ENCODE measurements at regions not wholly inside any gene's neighbourhood (a gene's known extent, or its start where the extent isn't known, plus 50 kb on each side); places are given as distances from the start of the nearest gene placed in this dataset.
A peak's percentile ranks its signal among the peaks of the same experiment; 100 is the strongest.

DNA sequence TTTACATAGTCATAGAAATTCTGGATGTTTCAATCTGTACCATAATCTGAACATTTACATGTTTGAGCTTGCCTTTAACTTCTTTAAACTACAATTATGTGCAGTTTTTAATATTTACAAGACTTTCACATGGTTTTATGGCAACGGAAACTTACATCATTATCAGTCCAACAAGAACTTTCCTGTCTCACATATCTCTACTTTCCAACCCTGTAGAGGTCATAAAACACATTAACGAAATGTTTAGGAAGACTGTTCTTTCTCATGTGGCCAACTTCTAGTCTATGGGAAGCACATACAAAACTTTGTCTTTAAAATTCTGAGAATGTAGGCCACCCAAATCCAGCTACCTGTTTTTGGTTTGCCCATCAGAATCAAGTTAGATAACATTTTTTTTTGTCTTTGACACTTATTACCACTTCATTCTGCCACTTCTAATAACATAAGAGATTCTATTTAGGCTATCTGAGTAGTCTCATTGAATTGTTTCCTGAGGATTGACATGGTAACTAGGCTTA, 693.2 kb downstream of the KCNJ3 start:
- no peak for DNase-seq

DNA sequence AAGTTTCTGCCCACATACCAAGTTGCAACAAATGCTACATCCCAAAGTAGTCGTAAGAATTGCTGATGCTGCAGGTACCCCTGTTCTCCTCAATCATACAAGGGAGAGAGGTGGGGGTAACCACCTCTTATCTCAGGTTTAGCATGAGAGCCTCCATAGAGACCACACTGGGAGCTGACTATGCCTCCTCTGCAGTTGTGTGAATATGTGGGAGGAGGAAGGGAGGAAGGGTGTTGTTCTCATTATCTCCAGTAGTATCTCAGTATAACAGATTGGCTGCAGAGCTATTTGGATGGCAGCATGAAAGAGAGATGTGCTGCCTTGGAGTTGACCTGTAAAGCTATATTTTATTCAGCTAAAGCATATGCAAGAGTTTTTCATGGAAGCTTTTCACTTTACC, 690.7 kb downstream of the KCNJ3 start:
- no peak for DNase-seq

- no peak for DNase-seq
Observed at GRCh38 chr2:155384555-155385123, 686.1 kb downstream of the KCNJ3 start.

DNA sequence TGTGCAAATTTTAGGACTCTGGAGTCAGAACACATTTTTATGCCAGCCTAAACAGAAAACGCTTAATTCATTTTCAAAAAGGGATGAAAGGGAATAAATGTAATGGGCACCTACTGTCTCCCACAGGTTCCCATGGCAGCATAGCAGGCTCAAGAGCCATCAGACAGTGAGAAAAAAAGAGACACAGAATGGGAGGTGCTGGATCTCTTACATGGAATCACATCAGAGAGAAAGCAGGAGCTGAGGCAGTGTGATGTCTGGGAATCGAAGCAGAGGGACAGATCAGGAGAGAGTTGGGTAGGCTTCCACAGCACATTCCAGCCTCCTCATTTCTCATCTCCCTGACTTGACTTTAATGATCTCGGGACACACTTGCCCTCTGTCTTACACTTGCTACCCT, 684.3 kb downstream of the KCNJ3 start:
- DNase-seq = no peak

DNA sequence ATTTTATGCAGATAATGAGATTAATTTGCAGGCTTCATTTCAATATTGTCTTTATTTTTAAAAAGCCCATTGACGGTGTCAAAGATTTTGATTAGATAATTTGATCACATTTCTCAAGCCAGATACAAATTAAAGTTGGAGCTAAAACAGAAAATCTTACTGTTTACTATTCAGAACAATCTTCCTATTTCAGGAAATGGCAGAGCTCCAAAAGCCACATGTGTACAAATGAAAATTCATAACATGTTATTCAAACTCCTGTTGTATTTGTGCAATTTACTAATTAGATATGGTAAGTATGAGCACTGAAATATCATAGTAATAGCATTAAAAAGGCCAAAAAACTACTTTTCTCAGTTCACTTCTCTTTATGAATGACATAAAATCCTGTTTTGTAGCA, 682.9 kb downstream of the KCNJ3 start:
- no peak for DNase-seq

- no peak for DNase-seq
Observed at GRCh38 chr2:155379494-155379893, 681.0 kb downstream of the KCNJ3 start.

- no peak for DNase-seq
Observed at GRCh38 chr2:155377931-155378444, 679.5 kb downstream of the KCNJ3 start.

- DNase-seq = peak in 1 of 2 donors; percentile 16
Observed at GRCh38 chr2:155377266-155377680, 678.8 kb downstream of the KCNJ3 start.

GRCh38 chr2:155372969-155373368, 674.5 kb downstream of the KCNJ3 start:
- peak in 1 of 2 donors; percentile 22 for DNase-seq

DNA sequence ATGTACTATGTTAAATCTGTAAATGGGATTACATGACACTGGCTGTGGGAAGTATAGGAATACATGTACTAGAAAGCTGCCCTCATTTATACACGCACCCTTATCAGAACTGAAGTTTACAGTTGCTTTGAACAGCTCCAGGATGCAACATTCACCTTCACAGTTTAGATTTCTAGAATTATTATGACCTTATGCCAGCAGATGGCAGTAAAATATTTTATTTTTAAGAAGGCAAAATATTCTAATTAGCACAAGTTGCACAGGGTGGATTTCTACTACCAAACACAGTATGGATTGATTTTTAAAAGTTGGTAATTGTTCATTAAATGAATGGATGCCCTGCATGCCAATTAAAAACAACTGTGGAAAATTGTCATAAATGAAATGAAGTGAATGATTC, 670.4 kb downstream of the KCNJ3 start:
- no peak for DNase-seq

DNA sequence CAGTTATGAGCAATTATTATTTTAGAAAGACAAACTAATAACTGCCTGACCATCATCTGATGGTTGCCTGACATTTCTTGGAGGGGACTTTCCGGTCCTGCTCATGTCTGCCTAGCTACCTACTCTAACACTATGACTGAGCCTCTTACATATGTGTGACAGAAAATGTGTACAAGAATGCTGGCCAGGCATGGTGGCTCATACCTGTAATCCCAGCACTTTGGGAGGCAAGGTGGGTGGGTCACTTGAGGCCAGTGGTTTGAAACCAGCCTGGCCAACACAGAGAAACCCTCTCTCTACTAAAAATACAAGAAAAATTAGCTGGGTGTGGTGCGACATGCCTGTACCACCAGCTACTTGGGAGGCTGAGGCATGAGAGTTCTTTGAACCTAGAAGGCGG, 666.3 kb downstream of the KCNJ3 start:
- no peak for DNase-seq

- no peak for DNase-seq
Observed at GRCh38 chr2:155363349-155363888, 664.9 kb downstream of the KCNJ3 start.

DNA sequence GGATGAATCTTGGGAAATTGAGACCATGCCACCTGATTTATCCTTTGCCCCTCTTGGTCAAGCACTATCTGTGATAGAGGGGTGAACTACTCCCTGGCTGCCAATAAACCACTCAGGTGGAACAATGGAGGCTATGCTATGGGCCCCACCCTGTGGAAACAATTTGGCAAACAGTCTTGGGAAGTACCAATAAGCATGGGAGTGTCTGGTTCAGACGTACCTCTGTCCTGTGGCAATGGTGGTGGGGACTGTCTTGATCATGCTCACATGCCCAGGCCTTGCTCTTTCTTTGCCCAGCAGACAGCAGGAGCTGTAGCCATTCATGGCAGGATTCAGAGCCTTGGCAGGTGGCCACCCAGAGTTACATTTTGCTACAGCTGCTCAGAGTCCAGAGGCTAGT, 658.7 kb downstream of the KCNJ3 start:
- DNase-seq = no peak

- no peak for DNase-seq
Observed at GRCh38 chr2:155356250-155356649, 657.8 kb downstream of the KCNJ3 start.

DNA sequence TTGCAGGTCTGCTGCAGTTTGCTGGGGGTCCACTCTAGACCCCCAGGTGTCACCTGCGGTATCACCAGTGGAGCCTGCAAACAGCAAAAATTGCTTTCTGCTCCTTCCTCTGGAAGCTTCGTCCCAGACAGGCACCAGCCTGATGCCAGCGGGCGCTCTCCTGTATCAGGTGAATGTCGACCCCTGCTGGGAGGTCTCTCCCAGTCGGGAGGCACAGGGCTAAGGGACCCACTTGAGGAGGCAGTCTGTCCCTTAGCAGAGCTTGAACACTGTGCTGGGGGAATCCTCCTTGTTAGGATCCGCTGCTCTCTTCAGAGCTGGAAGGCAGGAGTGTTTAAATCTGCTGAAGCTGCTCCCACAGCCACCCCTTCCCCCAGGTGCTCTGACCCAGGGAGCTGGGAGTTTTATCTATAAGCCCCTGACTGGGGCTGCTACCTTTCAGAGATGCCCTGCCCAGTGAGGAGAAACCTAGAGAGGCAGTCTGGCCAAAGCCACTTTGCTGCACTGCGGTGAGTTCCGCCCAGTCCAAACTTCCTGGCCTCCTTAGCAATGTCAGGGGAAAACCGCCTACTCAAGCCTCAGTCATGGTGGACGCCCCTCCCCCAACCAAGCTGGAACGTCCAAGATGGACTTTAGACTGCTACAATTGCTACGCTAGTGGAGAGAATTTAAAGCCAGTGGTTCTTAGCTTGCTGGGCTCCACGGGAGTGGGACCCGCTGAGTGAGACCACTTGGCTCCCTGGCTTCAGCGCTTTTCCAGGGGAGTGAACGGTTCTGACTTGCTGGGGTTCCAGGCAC, 652.5 kb downstream of the KCNJ3 start:
- DNase-seq = no peak

DNA sequence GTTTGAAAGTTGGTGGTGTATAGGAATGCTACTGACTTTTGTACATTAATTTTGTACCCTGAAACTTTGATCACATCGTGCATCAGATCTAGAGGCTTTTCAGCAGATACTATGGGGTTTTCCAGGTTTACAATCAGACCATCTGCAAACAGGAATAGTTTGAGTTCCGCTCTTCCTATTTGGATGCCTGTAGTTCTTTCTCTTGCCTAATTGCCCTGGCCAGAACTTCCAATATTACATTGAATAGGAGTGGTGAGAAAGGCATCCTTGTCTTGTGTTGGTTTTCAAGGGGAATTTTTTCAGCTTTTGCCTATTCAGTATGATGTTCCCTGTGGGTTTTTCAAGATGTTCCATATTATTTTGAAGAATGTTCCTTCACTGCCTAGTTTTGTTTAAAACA, 633.5 kb downstream of the KCNJ3 start:
- DNase-seq = no peak

DNA sequence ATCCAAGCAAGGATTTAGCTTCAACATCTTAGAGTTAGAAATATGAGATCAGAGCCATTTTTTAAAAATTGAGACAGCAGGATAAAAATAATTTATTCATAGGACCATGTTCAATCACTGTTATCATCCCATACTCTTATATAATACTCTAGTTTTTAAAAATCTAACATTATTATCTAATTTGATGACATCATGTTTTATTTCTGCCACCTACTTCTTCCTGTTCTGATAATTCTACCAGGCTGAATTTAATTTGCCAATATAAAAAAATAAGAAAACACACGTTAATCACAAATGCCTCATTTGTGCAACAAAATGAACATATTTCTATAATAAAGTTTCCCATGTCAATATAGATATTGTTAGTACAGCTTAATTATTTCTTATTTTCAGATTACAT, 621.7 kb downstream of the KCNJ3 start:
- no peak for DNase-seq

- no peak for DNase-seq
Observed at GRCh38 chr2:155318710-155319109, 620.2 kb downstream of the KCNJ3 start.

DNA sequence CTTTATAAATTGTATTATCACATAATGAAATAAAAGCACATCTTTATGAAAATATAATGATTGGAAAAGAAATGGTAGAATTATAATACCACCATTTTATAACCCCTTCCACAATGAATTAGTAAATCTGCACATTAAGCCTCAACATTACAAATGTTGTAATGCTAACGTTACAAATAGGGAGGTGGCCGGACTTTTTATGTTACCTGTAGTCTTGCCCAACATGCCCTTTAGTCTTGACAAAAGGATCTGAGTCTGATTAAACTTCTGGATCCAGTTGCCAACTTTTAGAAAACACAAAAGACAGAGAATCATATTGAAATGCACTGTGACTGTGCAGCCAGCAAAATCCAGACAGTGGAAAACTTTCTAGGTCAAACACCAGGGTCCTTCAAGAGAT, 617.3 kb downstream of the KCNJ3 start:
- no peak for DNase-seq

- DNase-seq = peak; percentile 3 to 18
Observed at GRCh38 chr2:155310589-155310988, 612.1 kb downstream of the KCNJ3 start.

DNA sequence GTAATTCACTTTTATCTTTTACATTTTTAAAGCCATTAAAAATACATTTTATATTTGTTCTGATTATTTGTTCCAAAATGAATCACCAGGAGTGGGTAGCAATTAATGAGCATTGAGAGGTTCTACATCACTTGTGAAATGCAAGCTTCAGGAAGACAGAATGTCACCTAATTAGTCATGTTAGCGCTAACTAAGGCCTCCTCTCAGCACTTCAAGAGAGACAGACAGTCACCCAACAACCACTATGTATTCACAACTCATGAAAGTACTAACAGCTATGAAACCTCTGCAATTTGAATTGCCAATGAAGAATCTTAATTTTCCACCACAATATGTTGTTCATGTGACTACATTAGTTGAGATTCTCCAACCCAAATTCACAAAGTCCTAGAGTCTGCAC, 611.0 kb downstream of the KCNJ3 start:
- no peak for DNase-seq

DNA sequence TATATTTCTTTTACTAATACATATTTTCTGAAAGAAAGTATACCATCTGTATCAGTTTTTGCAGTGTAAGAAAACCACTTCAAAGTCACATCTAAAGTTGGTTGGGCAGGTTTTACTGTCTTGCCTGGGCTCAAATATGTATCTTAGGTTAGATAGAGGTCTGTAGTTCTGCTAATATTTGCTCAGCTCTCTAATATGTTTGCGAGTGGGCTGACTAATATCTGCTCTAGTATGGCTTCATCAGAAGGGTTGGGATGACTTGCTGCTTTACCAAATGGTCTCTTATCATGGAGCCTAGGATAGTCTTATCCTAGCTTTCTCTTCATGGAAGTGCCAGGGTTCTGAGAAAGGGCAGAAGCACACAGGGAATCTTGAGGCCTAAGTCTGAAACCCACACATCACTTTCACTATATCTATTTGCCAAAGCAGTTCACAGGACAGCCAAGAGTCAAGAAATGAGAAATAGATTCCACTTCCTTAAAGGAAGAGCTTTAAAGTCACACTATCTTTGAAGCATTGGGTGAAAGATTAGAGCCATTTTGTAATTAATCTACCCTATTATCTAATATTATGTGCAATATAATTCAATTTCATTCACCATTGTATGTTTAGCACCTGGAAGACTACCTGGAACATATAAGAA, 610.0 kb downstream of the KCNJ3 start:
- DNase-seq = no peak

- DNase-seq = no peak
Observed at GRCh38 chr2:155301221-155301620, 602.7 kb downstream of the KCNJ3 start.

All from right lung (tissue), 2 donors.